ENCODE measurements at regions not wholly inside any gene's neighbourhood (a gene's known extent, or its start where the extent isn't known, plus 50 kb on each side); places are given as distances from the start of the nearest gene placed in this dataset.

- Histone ChIP-seq H3F3A (replicated peaks; ENCODE audit: insufficient read depth) (no peaks in the 10 kb centered on the region), H3K4me2 (no peak overlapping the region), H3K36me3 (replicated peaks in 1 of 2; ENCODE audit: control insufficient read depth in 1 of 2, insufficient read depth in 2 of 2, low read length in 1 of 2) (no peaks in the 10 kb centered on the region), H3K27me3 (ENCODE audit: insufficient read depth) (no peaks in the 10 kb centered on the region), H3K4me3 (ENCODE audit: low read depth in 2 of 2, low read length in 1 of 2) (no peak overlapping the region), H3K27ac (ENCODE audit: low read depth in 2 of 2, low read length in 1 of 2) (no peak overlapping the region), H2AFZ (ENCODE audit: low read depth) (no peak overlapping the region), H3K9ac (no peak overlapping the region), H3K9me3 (no peaks in the 10 kb centered on the region), H3K4me1 (ENCODE audit: control insufficient read depth in 1 of 2, insufficient read depth in 2 of 2, low read depth in 1 of 2, low read length in 1 of 2) (no peaks in the 10 kb centered on the region), H3K79me2 (ENCODE audit: insufficient read depth) (no peaks in the 10 kb centered on the region), H3K9me2 (no peaks in the 10 kb centered on the region), H4K20me1 (ENCODE audit: insufficient read depth) (no peaks in the 10 kb centered on the region)
- 73% methylated on average over 4 of the region's 6 CpGs for WGBS (ENCODE audit: low lambda C conversion rate)
- ChIA-PET CTCF (interaction anchor here (0.7 to 2.3 kb wide), 8 partner anchors 9 to 338 kb away, joined by 3 to 11 read pairs (median 4); no protein-coding TSS in a partner anchor), POLR2A (no interaction called here)
- TF ChIP-seq RAD21 (IDR thresholded peaks at IDR 0.05; ENCODE audit: low read length) (peak; percentile 65), GABPA (IDR thresholded peaks at IDR 0.05; ENCODE audit: low read depth) (no peak), IRF3 (IDR thresholded peaks at IDR 0.05; ENCODE audit: low read depth, low read length) (no peak), JUND (IDR thresholded peaks at IDR 0.05) (no peak), RFX5 (IDR thresholded peaks at IDR 0.05; ENCODE audit: low read length) (no peak), TAF1 (IDR thresholded peaks at IDR 0.05; ENCODE audit: borderline replicate concordance, low read depth, low read length) (no peak), FOSL2 (IDR thresholded peaks at IDR 0.05; ENCODE audit: borderline replicate concordance, low read depth) (no peak), CTCF (IDR thresholded peaks at IDR 0.05) (peak; percentile 44), ELF1 (IDR thresholded peaks at IDR 0.05) (no peak), SMC3 (IDR thresholded peaks at IDR 0.05; ENCODE audit: low read depth, low read length) (peak; percentile 46)
- peak; percentile 36 for DNase-seq
These were observed 57.6 kb upstream of the CABLES1 start for GRCh38 chr18:23077493-23078256.

- H3K4me2 ChIP-seq: no peak overlapping the region
- no peaks in the 10 kb centered on the region for H3K9me2 ChIP-seq
- no peak overlapping the region for H3K9ac ChIP-seq
- H3K27ac ChIP-seq (ENCODE audit: low read depth in 2 of 2, low read length in 1 of 2): no peak overlapping the region
- peaks cover 3 to 5% of the 10 kb centered on the region in 2 experiments; a peak in 1 of 4 replicates for H3K4me1 ChIP-seq (ENCODE audit: control insufficient read depth in 1 of 2, insufficient read depth in 2 of 2, low read depth in 1 of 2, low read length in 1 of 2)
- peaks cover 3% of the 10 kb centered on the region for H3F3A ChIP-seq (replicated peaks; ENCODE audit: insufficient read depth)
- H3K79me2 ChIP-seq (ENCODE audit: insufficient read depth): no peaks in the 10 kb centered on the region
- POLR2A ChIA-PET: no interaction called here
- TF ChIP-seq USF2 (IDR thresholded peaks at IDR 0.05; ENCODE audit: borderline replicate concordance, low read depth, low read length): no peak
- TF ChIP-seq RAD21 (IDR thresholded peaks at IDR 0.05; ENCODE audit: low read length): no peak
- no peak for TF ChIP-seq USF1 (IDR thresholded peaks at IDR 0.05; ENCODE audit: borderline replicate concordance, low read depth)
- no peak for TF ChIP-seq MXI1 (IDR thresholded peaks at IDR 0.05; ENCODE audit: low read depth, low read length)
- TF ChIP-seq RFX5 (IDR thresholded peaks at IDR 0.05; ENCODE audit: low read length): no peak
- TF ChIP-seq NRF1 (IDR thresholded peaks at IDR 0.05; ENCODE audit: low read depth, low read length): no peak
- no peak for TF ChIP-seq ELF1 (IDR thresholded peaks at IDR 0.05)
- no peak for TF ChIP-seq SMC3 (IDR thresholded peaks at IDR 0.05; ENCODE audit: low read depth, low read length)
- no peaks in the 10 kb centered on the region for H3K9me3 ChIP-seq
- H4K20me1 ChIP-seq (ENCODE audit: insufficient read depth): no peaks in the 10 kb centered on the region
- CTCF ChIA-PET: no interaction called here
- WGBS (ENCODE audit: low lambda C conversion rate): 82% methylated on average over 5 of the region's 5 CpGs
- DNase-seq: no peak
- H3K27me3 ChIP-seq (ENCODE audit: insufficient read depth): no peaks in the 10 kb centered on the region
- H2AFZ ChIP-seq (ENCODE audit: low read depth): no peak overlapping the region
- no peaks in the 10 kb centered on the region for H3K36me3 ChIP-seq (replicated peaks in 1 of 2; ENCODE audit: control insufficient read depth in 1 of 2, insufficient read depth in 2 of 2, low read length in 1 of 2)
- no peak overlapping the region for H3K4me3 ChIP-seq (ENCODE audit: low read depth in 2 of 2, low read length in 1 of 2)
These were observed 50.2 kb upstream of the CABLES1 start for GRCh38 chr18:23085066-23085465.
